Mesendoderm (in vitro differentiated cells): ENCODE measurements at regions not wholly inside any gene's neighbourhood (a gene's known extent, or its start where the extent isn't known, plus 50 kb on each side); places are given as distances from the start of the nearest gene placed in this dataset.

Experiments used
- DNase-seq: peaks from one replicate; pipeline ENCODE4 v3.0.0; 2013
- H2AK5ac ChIP-seq: 2 replicates; pipeline ENCODE4 v1.6.1; 2013; ENCODE audit warnings: low read length, inconsistent platforms
- H2BK120ac ChIP-seq: 2 replicates; pipeline ENCODE4 v1.6.1; 2013; ENCODE audit warnings: low read depth, mild to moderate bottlenecking, low read length, moderate library complexity, mixed read lengths
- H2BK15ac ChIP-seq: replicated peaks from 2 replicates; pipeline ENCODE4 v1.6.1; 2013; ENCODE audit warnings: low read depth, mild to moderate bottlenecking, moderate library complexity
- H2BK5ac ChIP-seq: 2 replicates; pipeline ENCODE4 v1.6.1; 2013; ENCODE audit warnings: low read length, inconsistent platforms
- H3K18ac ChIP-seq: 2 replicates; pipeline ENCODE4 v1.6.1; 2013; ENCODE audit warnings: mild to moderate bottlenecking, low read length, mixed read lengths
- H3K23ac ChIP-seq: one replicate; pipeline ENCODE4 v1.6.1; 2013; ENCODE audit warnings: low read length
- H3K27ac ChIP-seq: 2 replicates; pipeline ENCODE4 v1.5.1; 2013; ENCODE audit warnings: low read depth, mild to moderate bottlenecking, inconsistent platforms, low read length, moderate library complexity
- H3K27me3 ChIP-seq: 2 replicates; pipeline ENCODE4 v1.6.1; 2013; ENCODE audit warnings: low read length, control low read depth, mild to moderate bottlenecking, inconsistent platforms; ENCODE audit not compliant: insufficient read depth, poor library complexity
- H3K36me3 ChIP-seq: 2 replicates; pipeline ENCODE4 v1.6.1; 2013; ENCODE audit warnings: low read length, inconsistent platforms; ENCODE audit not compliant: control insufficient read depth, insufficient read depth
- H3K4ac ChIP-seq: one replicate; pipeline ENCODE4 v1.6.1; 2013; ENCODE audit warnings: low read depth, mild to moderate bottlenecking, low read length, moderate library complexity
- H3K4me1 ChIP-seq: 2 replicates; pipeline ENCODE4 v1.6.1; 2013; ENCODE audit warnings: low read depth, low read length, inconsistent platforms; ENCODE audit not compliant: control insufficient read depth
- H3K4me2 ChIP-seq: 2 replicates; pipeline ENCODE4 v1.6.1; 2013; ENCODE audit warnings: low read length
- H3K4me3 ChIP-seq: 2 replicates; pipeline ENCODE4 v1.5.1; 2013; ENCODE audit warnings: mild to moderate bottlenecking, low read length
- H3K56ac ChIP-seq: one replicate; pipeline ENCODE4 v1.6.1; 2013; ENCODE audit warnings: low read length
- H3K79me1 ChIP-seq: 2 replicates; pipeline ENCODE4 v1.6.1; 2013; ENCODE audit warnings: low read length, inconsistent platforms
- H3K79me2 ChIP-seq: 2 replicates; pipeline ENCODE4 v1.6.1; 2013; ENCODE audit warnings: mild to moderate bottlenecking, low read length; ENCODE audit not compliant: control insufficient read depth, insufficient read depth
- H3K9ac ChIP-seq: 2 replicates; pipeline ENCODE4 v1.6.1; 2013; ENCODE audit warnings: low read length, inconsistent platforms
- H4K5ac ChIP-seq: one replicate; pipeline ENCODE4 v1.6.1; 2013; ENCODE audit warnings: low read length
- H4K8ac ChIP-seq: one replicate; pipeline ENCODE4 v1.6.1; 2013; ENCODE audit warnings: low read depth, mild to moderate bottlenecking, control low read depth, low read length, moderate library complexity
- WGBS: extraction: QIAGEN DNeasy Blood & Tissue Kit; methylation state at CpG from one replicate; pipeline ENCODE4 v1.1.7; 2013; ENCODE audit warnings: low lambda C conversion rate, missing lambda C conversion rate; ENCODE audit not compliant: insufficient coverage; ENCODE audit errors: extremely low coverage; 5-methylcytosine and 5-hydroxymethylcytosine counted together

- Histone ChIP-seq H3K4me1 (no peaks in the 10 kb centered on the region), H3K79me2 (no peaks in the 10 kb centered on the region), H3K4me3 (no peak overlapping the region), H3K56ac (no peak overlapping the region), H3K9ac (no peak overlapping the region), H4K8ac (no peak overlapping the region), H2BK15ac (no peak overlapping the region), H3K23ac (no peak overlapping the region), H3K79me1 (no peaks in the 10 kb centered on the region), H3K18ac (no peak overlapping the region), H3K4ac (no peak overlapping the region), H3K27me3 (no peaks in the 10 kb centered on the region), H2BK5ac (no peak overlapping the region), H2BK120ac (no peak overlapping the region), H3K4me2 (no peak overlapping the region), H3K27ac (no peak overlapping the region), H3K36me3 (no peaks in the 10 kb centered on the region), H2AK5ac (no peak overlapping the region), H4K5ac (no peak overlapping the region)
- no CpG with 5 or more reads among the region's 4 CpGs for WGBS
- DNase-seq = no peak
Measured at GRCh38 chr3:1532935-1533606, 440.2 kb downstream of the CNTN6 start.

DNA sequence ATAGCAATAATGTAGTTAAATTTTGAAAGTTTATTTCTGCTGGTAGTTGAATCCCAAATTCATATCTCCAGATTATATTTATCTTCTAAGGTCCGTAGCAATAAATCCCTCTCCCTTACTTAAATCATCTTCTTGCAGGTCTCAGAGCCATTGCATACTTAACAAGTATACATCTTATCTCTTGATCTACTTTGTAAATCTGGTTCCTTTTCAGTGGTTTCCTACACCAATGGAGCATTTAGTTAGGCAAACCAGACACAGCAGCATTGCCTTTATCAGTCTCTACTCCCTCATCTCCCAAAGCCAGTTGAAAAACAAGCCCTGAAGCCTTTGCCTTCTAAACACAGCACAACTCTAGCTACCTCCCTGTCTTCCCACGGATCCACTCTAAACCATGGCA is 440.9 kb downstream of the CNTN6 start:
- Histone ChIP-seq H3K23ac (no peak overlapping the region), H3K9ac (no peak overlapping the region), H3K56ac (no peak overlapping the region), H3K79me2 (no peaks in the 10 kb centered on the region), H2BK120ac (no peak overlapping the region), H4K5ac (no peak overlapping the region), H3K4me3 (no peak overlapping the region), H2AK5ac (no peak overlapping the region), H4K8ac (no peak overlapping the region), H3K36me3 (no peaks in the 10 kb centered on the region), H3K27ac (no peak overlapping the region), H2BK5ac (no peak overlapping the region), H3K27me3 (no peaks in the 10 kb centered on the region), H3K79me1 (no peaks in the 10 kb centered on the region), H3K4ac (no peak overlapping the region), H2BK15ac (no peak overlapping the region), H3K4me1 (no peaks in the 10 kb centered on the region), H3K4me2 (no peak overlapping the region), H3K18ac (no peak overlapping the region)
- WGBS = no CpG with 5 or more reads among the region's 2 CpGs
- no peak for DNase-seq

- H3K4me1 ChIP-seq = no peaks in the 10 kb centered on the region
- no peak overlapping the region for H2BK15ac ChIP-seq
- no peak overlapping the region for H3K9ac ChIP-seq
- no peak overlapping the region for H4K8ac ChIP-seq
- no peaks in the 10 kb centered on the region for H3K27me3 ChIP-seq
- H3K79me1 ChIP-seq = no peaks in the 10 kb centered on the region
- H3K79me2 ChIP-seq = no peaks in the 10 kb centered on the region
- no peak overlapping the region for H2AK5ac ChIP-seq
- H3K23ac ChIP-seq = no peak overlapping the region
- H3K4me2 ChIP-seq = no peak overlapping the region
- H2BK120ac ChIP-seq = no peak overlapping the region
- H3K18ac ChIP-seq = no peak overlapping the region
- H3K27ac ChIP-seq = no peak overlapping the region
- H3K4me3 ChIP-seq = no peak overlapping the region
- WGBS = no CpG with 5 or more reads among the region's 3 CpGs
- H3K56ac ChIP-seq = no peak overlapping the region
- no peak overlapping the region for H3K4ac ChIP-seq
- H3K36me3 ChIP-seq = no peaks in the 10 kb centered on the region
- no peak overlapping the region for H4K5ac ChIP-seq
- no peak for DNase-seq
- no peak overlapping the region for H2BK5ac ChIP-seq
Measured at GRCh38 chr3:1534252-1534651, 441.4 kb downstream of the CNTN6 start.

DNA sequence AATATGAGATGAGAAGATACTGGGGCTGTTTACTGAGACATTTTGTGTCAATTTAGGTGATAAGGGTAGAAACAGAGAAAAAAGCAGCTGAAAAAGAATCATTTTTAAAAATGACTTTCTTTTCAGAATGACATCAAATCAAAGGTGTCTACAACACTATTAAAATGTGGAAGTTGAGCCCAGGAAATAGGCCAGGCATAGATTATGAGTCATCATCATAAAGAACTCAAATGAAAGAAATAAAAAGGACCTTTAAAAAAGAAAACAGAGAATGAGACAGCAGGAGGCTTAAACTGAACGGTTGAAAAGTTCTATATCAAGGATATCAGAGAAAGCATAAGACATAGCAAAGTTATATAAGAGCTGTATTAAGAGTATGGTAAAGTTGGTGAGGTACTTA is 442.5 kb downstream of the CNTN6 start:
- H3K36me3 ChIP-seq = no peaks in the 10 kb centered on the region
- no peak overlapping the region for H2BK120ac ChIP-seq
- H3K4me3 ChIP-seq = no peak overlapping the region
- H3K79me1 ChIP-seq = no peaks in the 10 kb centered on the region
- H3K23ac ChIP-seq = no peak overlapping the region
- WGBS = no CpG with 5 or more reads among the region's 1 CpG
- no peak overlapping the region for H3K9ac ChIP-seq
- no peak overlapping the region for H3K4me2 ChIP-seq
- H3K4me1 ChIP-seq = no peaks in the 10 kb centered on the region
- no peak overlapping the region for H2AK5ac ChIP-seq
- no peak for DNase-seq
- no peak overlapping the region for H2BK15ac ChIP-seq
- no peak overlapping the region for H4K8ac ChIP-seq
- H3K27ac ChIP-seq = no peak overlapping the region
- no peak overlapping the region for H3K18ac ChIP-seq
- no peak overlapping the region for H3K4ac ChIP-seq
- no peak overlapping the region for H3K56ac ChIP-seq
- H2BK5ac ChIP-seq = no peak overlapping the region
- H3K27me3 ChIP-seq = no peaks in the 10 kb centered on the region
- no peaks in the 10 kb centered on the region for H3K79me2 ChIP-seq
- no peak overlapping the region for H4K5ac ChIP-seq

DNA sequence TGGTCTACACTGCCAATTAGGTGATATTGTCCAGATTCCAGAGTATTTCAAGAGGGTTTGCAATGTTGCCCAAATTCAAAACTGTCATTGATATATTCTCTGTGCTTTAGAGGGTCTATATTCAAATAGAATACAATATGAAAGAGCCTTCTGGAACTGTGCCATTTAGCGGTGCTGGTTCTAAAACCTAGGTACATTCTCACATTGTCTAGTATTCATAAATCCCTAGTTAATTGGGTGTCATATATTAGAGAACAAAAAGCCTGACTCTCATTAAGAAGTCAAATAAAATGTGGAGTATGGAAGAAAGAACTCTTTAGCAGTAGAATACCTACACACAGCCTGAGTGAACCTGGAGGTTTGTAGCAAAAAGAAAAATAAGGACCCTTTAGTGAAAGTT is 447.9 kb downstream of the CNTN6 start:
- no CpG with 5 or more reads among the region's 1 CpG for WGBS
- no peak overlapping the region for H3K9ac ChIP-seq
- no peak for DNase-seq
- no peak overlapping the region for H2AK5ac ChIP-seq
- H3K4me2 ChIP-seq = no peak overlapping the region
- no peak overlapping the region for H3K4ac ChIP-seq
- H3K36me3 ChIP-seq = no peaks in the 10 kb centered on the region
- no peak overlapping the region for H3K4me3 ChIP-seq
- no peaks in the 10 kb centered on the region for H3K4me1 ChIP-seq
- H3K18ac ChIP-seq = no peak overlapping the region
- H4K5ac ChIP-seq = no peak overlapping the region
- H2BK5ac ChIP-seq = no peak overlapping the region
- H2BK120ac ChIP-seq = no peak overlapping the region
- no peak overlapping the region for H4K8ac ChIP-seq
- H3K79me2 ChIP-seq = no peaks in the 10 kb centered on the region
- H3K27me3 ChIP-seq = no peaks in the 10 kb centered on the region
- H3K56ac ChIP-seq = no peak overlapping the region
- H3K79me1 ChIP-seq = no peaks in the 10 kb centered on the region
- no peak overlapping the region for H3K23ac ChIP-seq
- no peak overlapping the region for H2BK15ac ChIP-seq
- H3K27ac ChIP-seq = no peak overlapping the region

GRCh38 chr3:1551741-1552140 is 458.9 kb downstream of the CNTN6 start:
- DNase-seq = no peak
- no CpG with 5 or more reads among the region's 2 CpGs for WGBS
- no peaks in the 10 kb centered on the region for H3K79me1 ChIP-seq
- H2BK120ac ChIP-seq = no peak overlapping the region
- H3K9ac ChIP-seq = no peak overlapping the region
- H2BK15ac ChIP-seq = no peak overlapping the region
- H3K56ac ChIP-seq = no peak overlapping the region
- no peaks in the 10 kb centered on the region for H3K36me3 ChIP-seq
- H3K4me3 ChIP-seq = no peak overlapping the region
- H3K79me2 ChIP-seq = no peaks in the 10 kb centered on the region
- no peak overlapping the region for H3K4me2 ChIP-seq
- H3K23ac ChIP-seq = no peak overlapping the region
- H2BK5ac ChIP-seq = no peak overlapping the region
- H3K4ac ChIP-seq = no peak overlapping the region
- no peak overlapping the region for H4K8ac ChIP-seq
- no peak overlapping the region for H3K27ac ChIP-seq
- no peaks in the 10 kb centered on the region for H3K27me3 ChIP-seq
- no peak overlapping the region for H3K18ac ChIP-seq
- no peaks in the 10 kb centered on the region for H3K4me1 ChIP-seq
- no peak overlapping the region for H4K5ac ChIP-seq
- no peak overlapping the region for H2AK5ac ChIP-seq
